GM19468 (cell line): ENCODE measurements at regions not wholly inside any gene's neighbourhood (a gene's known extent, or its start where the extent isn't known, plus 50 kb on each side); places are given as distances from the start of the nearest gene placed in this dataset.

Experiments
- ATAC-seq: cut with Tn5 transposase; IDR thresholded peaks from one replicate; pipeline ENCODE4 v1.9.1; 2021; ENCODE audit warnings: mild to moderate bottlenecking, moderate library complexity, moderate number of reproducible peaks; ENCODE audit not compliant: unreplicated experiment; ENCODE audit errors: extremely low read depth

- ATAC-seq = peak; percentile 68
These were observed 291.8 kb downstream of the TMEM121 start for GRCh38 chr14:105817971-105818711.

- no peak for ATAC-seq
These were observed 292.3 kb downstream of the TMEM121 start for GRCh38 chr14:105818712-105819005.

GRCh38 chr14:105830171-105830570, 303.8 kb downstream of the TMEM121 start:
- no peak for ATAC-seq

GRCh38 chr14:105836160-105836559, 309.8 kb downstream of the TMEM121 start:
- no peak for ATAC-seq

GRCh38 chr14:105836730-105837129, 310.3 kb downstream of the TMEM121 start:
- ATAC-seq = no peak

GRCh38 chr14:105837349-105838063, 311.1 kb downstream of the TMEM121 start:
- ATAC-seq = no peak

GRCh38 chr14:105838107-105838506, 311.7 kb downstream of the TMEM121 start:
- ATAC-seq = no peak

- no peak for ATAC-seq
These were observed 312.4 kb downstream of the TMEM121 start for GRCh38 chr14:105838591-105839424.

GRCh38 chr14:105839425-105840265, 313.3 kb downstream of the TMEM121 start:
- no peak for ATAC-seq

GRCh38 chr14:105840266-105841021, 314.1 kb downstream of the TMEM121 start:
- no peak for ATAC-seq

- no peak for ATAC-seq
These were observed 314.9 kb downstream of the TMEM121 start for GRCh38 chr14:105841022-105842009.

- ATAC-seq = no peak
These were observed 315.7 kb downstream of the TMEM121 start for GRCh38 chr14:105842105-105842504.

- ATAC-seq = no peak
These were observed 317.2 kb downstream of the TMEM121 start for GRCh38 chr14:105843444-105844046.

GRCh38 chr14:105844047-105844630, 317.8 kb downstream of the TMEM121 start:
- ATAC-seq = no peak

GRCh38 chr14:105844810-105845724, 318.7 kb downstream of the TMEM121 start:
- no peak for ATAC-seq

- ATAC-seq = no peak
These were observed 319.4 kb downstream of the TMEM121 start for GRCh38 chr14:105845725-105846309.
